D721Med (cell line): ENCODE measurements at regions not wholly inside any gene's neighbourhood (a gene's known extent, or its start where the extent isn't known, plus 50 kb on each side); places are given as distances from the start of the nearest gene placed in this dataset.

ENCODE experiments used
- DNase-seq: peaks from one replicate; pipeline ENCODE4 v3.0.0; 2011; ENCODE audit warnings: low spot score; ENCODE audit not compliant: insufficient read length
- FAIRE-seq: peaks from 2 replicates; lab custom pipeline; 2011; peaks lifted over from hg19 to GRCh38; lab: Jason Lieb, UNC
- TF ChIP-seq, protein P1 (sequence below): IDR thresholded peaks from 2 replicates; pipeline ENCODE4 v1.5.1; 2012; ENCODE audit warnings: mild to moderate bottlenecking, control low read depth; ENCODE audit not compliant: insufficient read depth; ENCODE audit errors: missing control alignments

DNA sequence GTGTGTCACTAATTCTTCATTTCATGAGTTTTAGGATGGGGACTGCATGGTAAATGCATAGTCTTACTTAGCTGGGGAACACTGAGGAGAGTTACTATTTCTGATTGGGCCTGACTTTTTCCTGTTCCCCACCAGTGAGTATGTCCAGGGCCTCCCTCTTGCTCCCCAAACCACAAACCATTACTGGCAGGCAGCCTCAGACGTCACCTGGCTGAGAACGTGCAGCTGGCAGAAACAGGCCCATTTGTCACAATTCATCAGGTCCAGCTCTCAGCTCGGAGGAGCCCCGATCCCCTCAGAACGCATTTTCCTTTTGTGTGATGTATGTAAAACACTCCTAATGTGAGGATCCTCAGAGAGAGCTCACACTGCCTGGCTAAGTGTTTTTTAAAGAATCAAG is 71.7 kb upstream of the SIX3 start:
- TF ChIP-seq, protein P1, sequence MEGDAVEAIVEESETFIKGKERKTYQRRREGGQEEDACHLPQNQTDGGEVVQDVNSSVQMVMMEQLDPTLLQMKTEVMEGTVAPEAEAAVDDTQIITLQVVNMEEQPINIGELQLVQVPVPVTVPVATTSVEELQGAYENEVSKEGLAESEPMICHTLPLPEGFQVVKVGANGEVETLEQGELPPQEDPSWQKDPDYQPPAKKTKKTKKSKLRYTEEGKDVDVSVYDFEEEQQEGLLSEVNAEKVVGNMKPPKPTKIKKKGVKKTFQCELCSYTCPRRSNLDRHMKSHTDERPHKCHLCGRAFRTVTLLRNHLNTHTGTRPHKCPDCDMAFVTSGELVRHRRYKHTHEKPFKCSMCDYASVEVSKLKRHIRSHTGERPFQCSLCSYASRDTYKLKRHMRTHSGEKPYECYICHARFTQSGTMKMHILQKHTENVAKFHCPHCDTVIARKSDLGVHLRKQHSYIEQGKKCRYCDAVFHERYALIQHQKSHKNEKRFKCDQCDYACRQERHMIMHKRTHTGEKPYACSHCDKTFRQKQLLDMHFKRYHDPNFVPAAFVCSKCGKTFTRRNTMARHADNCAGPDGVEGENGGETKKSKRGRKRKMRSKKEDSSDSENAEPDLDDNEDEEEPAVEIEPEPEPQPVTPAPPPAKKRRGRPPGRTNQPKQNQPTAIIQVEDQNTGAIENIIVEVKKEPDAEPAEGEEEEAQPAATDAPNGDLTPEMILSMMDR, result no peak
- no peak for DNase-seq
- no peak for FAIRE-seq

DNA sequence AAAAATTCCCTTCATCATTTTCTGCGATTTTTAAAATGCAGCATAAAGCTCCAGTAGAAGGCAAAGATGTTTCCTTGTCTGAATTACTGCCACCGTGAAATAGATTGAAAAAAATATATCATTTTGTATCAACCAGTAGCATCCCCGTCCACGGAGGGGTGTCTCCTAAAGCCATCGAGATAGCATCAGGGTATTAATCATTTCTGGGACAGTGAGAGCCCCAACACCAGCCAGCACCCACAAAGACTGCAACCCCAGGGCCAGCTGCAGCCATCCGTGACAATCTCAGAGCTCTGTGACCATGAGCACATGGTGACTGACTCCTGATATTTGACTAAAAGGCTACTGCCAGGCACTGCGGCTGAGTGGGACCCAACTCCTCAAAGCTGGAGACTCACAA is 64.1 kb upstream of the SIX3 start:
- DNase-seq, result no peak
- TF ChIP-seq, protein P1, result no peak
- FAIRE-seq, result no peak

DNA sequence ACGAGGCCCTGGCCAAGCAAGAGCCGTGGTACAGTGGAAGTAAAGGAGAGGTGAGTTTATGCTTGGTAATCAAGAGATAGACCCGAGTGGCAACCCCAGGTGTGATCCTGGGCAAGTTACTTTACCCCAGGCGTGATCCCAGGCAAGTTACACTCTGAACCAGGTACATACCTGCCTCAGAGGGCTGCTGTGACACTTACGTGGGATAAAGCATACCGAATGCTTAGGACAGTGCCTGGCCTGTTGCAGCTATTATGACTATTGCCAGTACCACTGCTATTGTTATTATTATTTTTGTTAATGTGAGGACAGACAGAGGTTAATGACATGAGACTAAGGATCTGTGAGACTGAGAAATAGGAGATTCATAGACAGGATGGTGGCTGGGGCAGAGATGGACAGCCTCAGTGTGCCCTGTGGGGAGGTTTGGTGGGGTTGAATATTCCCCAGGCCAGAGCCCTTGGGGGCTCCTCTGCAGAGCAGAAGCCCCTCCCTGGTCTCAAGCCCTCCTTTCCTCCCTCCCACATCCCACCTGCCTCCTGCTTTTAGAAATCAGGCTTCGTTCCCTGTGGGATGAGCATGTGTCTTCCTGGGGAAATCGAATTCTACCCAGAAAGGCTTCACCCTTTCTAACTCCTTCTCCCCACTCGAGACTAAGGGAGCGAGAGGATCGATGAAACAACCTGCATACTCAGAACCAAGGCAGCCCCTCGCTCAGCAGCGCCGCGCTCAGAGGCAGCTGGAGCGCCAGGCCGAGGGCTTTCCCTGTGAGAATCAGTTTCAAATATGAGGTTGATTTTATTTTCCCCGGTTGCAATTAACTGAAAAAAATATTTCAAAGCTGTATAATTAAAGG is 62.0 kb upstream of the SIX3 start:
- TF ChIP-seq, protein P1, result no peak
- DNase-seq, result no peak
- no peak for FAIRE-seq

DNA sequence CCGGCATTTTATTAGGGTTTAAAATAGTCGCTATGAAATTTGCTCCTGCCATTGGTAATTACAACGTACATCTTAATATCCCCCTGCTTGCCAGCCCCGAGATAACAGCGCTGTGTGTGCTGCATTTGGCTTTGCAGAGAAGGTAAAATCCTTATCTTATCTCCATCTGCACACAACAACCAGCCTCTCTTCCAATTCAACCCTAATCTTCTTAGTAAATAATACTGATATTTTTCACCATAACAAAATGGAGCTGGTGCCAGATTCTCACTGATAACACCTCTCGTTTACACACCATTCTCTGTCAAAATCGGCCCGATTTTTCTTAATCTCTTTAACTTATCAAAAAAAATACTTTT is 61.4 kb upstream of the SIX3 start:
- TF ChIP-seq, protein P1, result no peak
- peak; percentile 46 for FAIRE-seq
- no peak for DNase-seq

DNA sequence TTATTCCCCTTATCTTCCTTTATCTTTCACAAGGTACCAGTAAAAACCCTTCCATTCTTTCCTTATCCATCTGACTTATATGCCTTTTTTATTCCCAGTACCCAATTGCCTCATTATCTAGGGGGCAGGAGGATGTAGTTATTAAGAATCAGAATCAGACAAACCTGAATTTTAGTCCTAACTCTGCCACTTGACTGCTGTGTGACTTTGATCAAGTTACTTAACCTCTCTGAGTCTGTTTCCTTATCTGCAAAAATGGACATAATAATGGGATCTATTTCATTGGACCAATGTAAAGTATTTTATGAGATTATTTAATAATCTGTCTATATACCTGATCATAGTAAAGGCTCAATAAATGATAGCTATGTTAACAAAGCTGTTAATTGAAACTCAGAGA is 59.6 kb upstream of the SIX3 start:
- peak; percentile 35 for FAIRE-seq
- TF ChIP-seq, protein P1, result no peak
- no peak for DNase-seq

DNA sequence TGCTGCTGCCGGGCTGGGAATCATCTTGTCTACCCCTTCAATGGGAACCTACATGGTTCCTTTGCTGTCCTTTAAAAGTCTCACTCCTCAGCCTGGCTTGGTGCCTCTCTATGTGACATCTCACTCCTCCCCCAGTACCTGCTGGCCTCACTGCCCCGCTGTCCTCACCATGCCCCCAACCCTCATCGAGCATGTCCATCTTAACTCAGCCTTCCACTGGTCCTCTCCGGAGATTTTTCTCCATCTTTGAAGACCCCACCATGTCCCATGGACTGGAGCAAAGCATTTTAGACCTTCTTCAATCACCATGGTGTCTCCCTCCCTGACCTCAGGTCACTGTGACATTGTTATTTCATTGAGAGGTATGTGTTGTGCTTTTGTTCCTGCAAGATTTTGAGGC is 58.1 kb upstream of the SIX3 start:
- TF ChIP-seq, protein P1, result no peak
- DNase-seq (no peak), FAIRE-seq (no peak)

DNA sequence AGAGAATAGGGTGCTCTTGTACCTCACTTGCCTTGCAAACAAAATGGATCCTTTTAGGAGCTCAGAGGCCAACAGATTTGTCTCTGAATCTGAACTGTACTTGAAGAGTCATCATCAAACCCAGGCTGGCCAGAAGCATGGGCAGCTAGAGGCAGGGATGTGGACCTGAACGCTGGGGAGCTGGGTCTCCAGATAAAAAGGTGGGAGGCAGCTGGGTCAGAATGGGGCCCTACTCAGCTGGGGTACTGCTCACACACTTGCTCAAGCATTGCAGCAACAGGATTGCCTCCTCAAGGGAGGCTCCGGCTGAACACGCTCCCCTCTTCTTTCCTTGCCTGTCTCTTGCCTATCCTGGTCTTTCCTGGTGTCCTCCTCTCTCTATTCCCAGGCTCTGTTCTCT is 57.3 kb upstream of the SIX3 start:
- FAIRE-seq (no peak), DNase-seq (no peak)
- TF ChIP-seq, protein P1, result no peak
